Stimulated activated CD4-positive, alpha-beta T cell treated with anti-CD3 and anti-CD28 coated beads, Interleukin-1b, Interleukin-23, amount 100 ng/mL, for 48 hours (primary cell): ENCODE measurements at regions not wholly inside any gene's neighbourhood (a gene's known extent, or its start where the extent isn't known, plus 50 kb on each side); places are given as distances from the start of the nearest gene placed in this dataset.
"Not testable (repeated sequence)": the region's sequence is repeated elsewhere in the genome, so short reads cannot be mapped to it uniquely, and the experiment has no call there.

Experiments used
- DNase-seq: peaks from one replicate; pipeline ENCODE4 v3.0.0-alpha.2; 2020

- DNase-seq, result no peak
Observed at GRCh38 chr3:8020047-8020841, 481.4 kb upstream of the LMCD1 start.

- no peak for DNase-seq
Observed at GRCh38 chr3:8027954-8028353, 473.7 kb upstream of the LMCD1 start.

- DNase-seq, result no peak
Observed at GRCh38 chr3:8050283-8050682, 451.3 kb upstream of the LMCD1 start.

- no peak for DNase-seq
Observed at GRCh38 chr3:8052659-8053058, 449.0 kb upstream of the LMCD1 start.

GRCh38 chr3:8068135-8068534, 433.5 kb upstream of the LMCD1 start:
- not testable (repeated sequence) for DNase-seq

GRCh38 chr3:8069471-8069870, 432.2 kb upstream of the LMCD1 start:
- DNase-seq, result no peak

- DNase-seq, result no peak
Observed at GRCh38 chr3:8070011-8070410, 431.6 kb upstream of the LMCD1 start.

- DNase-seq, result not testable (repeated sequence)
Observed at GRCh38 chr3:8074740-8075139, 426.9 kb upstream of the LMCD1 start.

GRCh38 chr3:8077126-8077525, 424.5 kb upstream of the LMCD1 start:
- DNase-seq, result no peak

- no peak for DNase-seq
Observed at GRCh38 chr3:8080464-8080863, 421.2 kb upstream of the LMCD1 start.

GRCh38 chr3:8085498-8085897, 416.1 kb upstream of the LMCD1 start:
- no peak for DNase-seq

GRCh38 chr3:8087951-8088350, 413.7 kb upstream of the LMCD1 start:
- DNase-seq, result no peak

GRCh38 chr3:8094415-8094814, 407.2 kb upstream of the LMCD1 start:
- DNase-seq, result no peak

GRCh38 chr3:8095724-8096123, 405.9 kb upstream of the LMCD1 start:
- DNase-seq, result no peak

- no peak for DNase-seq
Observed at GRCh38 chr3:8097690-8098089, 403.9 kb upstream of the LMCD1 start.

GRCh38 chr3:8103954-8104353, 397.7 kb upstream of the LMCD1 start:
- no peak for DNase-seq

GRCh38 chr3:8106921-8107320, 394.7 kb upstream of the LMCD1 start:
- no peak for DNase-seq

GRCh38 chr3:8110966-8111798, 390.4 kb upstream of the LMCD1 start:
- DNase-seq, result peak; percentile 71

GRCh38 chr3:8112587-8112986, 389.0 kb upstream of the LMCD1 start:
- no peak for DNase-seq

- no peak for DNase-seq
Observed at GRCh38 chr3:8113626-8114025, 388.0 kb upstream of the LMCD1 start.

GRCh38 chr3:8128686-8129085, 372.9 kb upstream of the LMCD1 start:
- DNase-seq, result no peak

- no peak for DNase-seq
Observed at GRCh38 chr3:8136553-8136952, 365.1 kb upstream of the LMCD1 start.

- DNase-seq, result no peak
Observed at GRCh38 chr3:8143186-8143585, 358.4 kb upstream of the LMCD1 start.

GRCh38 chr3:8145661-8146060, 356.0 kb upstream of the LMCD1 start:
- no peak for DNase-seq
